ENCODE measurements at regions not wholly inside any gene's neighbourhood (a gene's known extent, or its start where the extent isn't known, plus 50 kb on each side); places are given as distances from the start of the nearest gene placed in this dataset.

- H3K4me3 ChIP-seq (ENCODE audit: low read depth, low read length): no peak overlapping the region
- in situ Hi-C loops (cut with HindIII; ENCODE audit: low sequenced_read_pairs): no loop called here
- TF ChIP-seq CTCF (IDR thresholded peaks at IDR 0.05; ENCODE audit: low read depth, low read length): no peak
- DNase-seq (ENCODE audit: low read depth, low spot score): no peak
Observed at GRCh38 chrX:69103539-69103938, 61.7 kb downstream of the PJA1 start.

GRCh38 chrX:69102612-69103194 is 62.5 kb downstream of the PJA1 start:
- DNase-seq (ENCODE audit: low read depth, low spot score): no peak

GRCh38 chrX:69101683-69102251 is 63.5 kb downstream of the PJA1 start:
- no peak for TF ChIP-seq CTCF (IDR thresholded peaks at IDR 0.05; ENCODE audit: low read depth, low read length)
- no peak for DNase-seq (ENCODE audit: low read depth, low spot score)
- H3K4me3 ChIP-seq (ENCODE audit: low read depth, low read length): no peak overlapping the region
- in situ Hi-C loops (cut with HindIII; ENCODE audit: low sequenced_read_pairs): no loop called here

More at GRCh38 chrX:69102612-69103194, 62.5 kb downstream of the PJA1 start:
- H3K4me3 ChIP-seq (ENCODE audit: low read depth, low read length): no peak overlapping the region
- no peak for TF ChIP-seq CTCF (IDR thresholded peaks at IDR 0.05; ENCODE audit: low read depth, low read length)
- in situ Hi-C loops (cut with HindIII; ENCODE audit: low sequenced_read_pairs): no loop called here

GRCh38 chrX:69100478-69100877 is 64.8 kb downstream of the PJA1 start:
- H3K4me3 ChIP-seq (ENCODE audit: low read depth, low read length): no peak overlapping the region
- DNase-seq (ENCODE audit: low read depth, low spot score): no peak
- no peak for TF ChIP-seq CTCF (IDR thresholded peaks at IDR 0.05; ENCODE audit: low read depth, low read length)
- in situ Hi-C loops (cut with HindIII; ENCODE audit: low sequenced_read_pairs): no loop called here

GRCh38 chrX:69097451-69098236 is 67.6 kb downstream of the PJA1 start:
- in situ Hi-C loops (cut with HindIII; ENCODE audit: low sequenced_read_pairs): no loop called here
- DNase-seq (ENCODE audit: low read depth, low spot score): no peak
- H3K4me3 ChIP-seq (ENCODE audit: low read depth, low read length): no peak overlapping the region
- no peak for TF ChIP-seq CTCF (IDR thresholded peaks at IDR 0.05; ENCODE audit: low read depth, low read length)

- TF ChIP-seq CTCF (IDR thresholded peaks at IDR 0.05; ENCODE audit: low read depth, low read length): no peak
- no peak for DNase-seq (ENCODE audit: low read depth, low spot score)
- no peak overlapping the region for H3K4me3 ChIP-seq (ENCODE audit: low read depth, low read length)
- in situ Hi-C loops (cut with HindIII; ENCODE audit: low sequenced_read_pairs): no loop called here
Observed at GRCh38 chrX:69096963-69097362, 68.3 kb downstream of the PJA1 start.

Measured in astrocyte of the spinal cord (primary cell).